ENCODE measurements at regions not wholly inside any gene's neighbourhood (a gene's known extent, or its start where the extent isn't known, plus 50 kb on each side); places are given as distances from the start of the nearest gene placed in this dataset.

- no peak for TF ChIP-seq CTCF (IDR thresholded peaks at IDR 0.05; ENCODE audit: low read depth, low read length)
- DNase-seq (ENCODE audit: low read depth in 2 of 2), result no peak
- no peak overlapping the region for H3K4me3 ChIP-seq (replicated peaks in 1 of 2; ENCODE audit: low read depth in 2 of 2, low read length in 2 of 2)
Observed at GRCh38 chr16:6165330-6165979, 1067.9 kb upstream of the EEF2KMT start.

GRCh38 chr16:6160871-6161270, 1063.3 kb upstream of the EEF2KMT start:
- DNase-seq (ENCODE audit: low read depth in 2 of 2), result no peak
- H3K4me3 ChIP-seq (replicated peaks in 1 of 2; ENCODE audit: low read depth in 2 of 2, low read length in 2 of 2), result no peak overlapping the region
- TF ChIP-seq CTCF (IDR thresholded peaks at IDR 0.05; ENCODE audit: low read depth, low read length), result no peak

GRCh38 chr16:6160303-6160702, 1062.7 kb upstream of the EEF2KMT start:
- H3K4me3 ChIP-seq (replicated peaks in 1 of 2; ENCODE audit: low read depth in 2 of 2, low read length in 2 of 2), result no peak overlapping the region
- no peak for DNase-seq (ENCODE audit: low read depth in 2 of 2)
- no peak for TF ChIP-seq CTCF (IDR thresholded peaks at IDR 0.05; ENCODE audit: low read depth, low read length)

GRCh38 chr16:6157806-6158205, 1060.2 kb upstream of the EEF2KMT start:
- DNase-seq (ENCODE audit: low read depth in 2 of 2), result no peak
- no peak overlapping the region for H3K4me3 ChIP-seq (replicated peaks in 1 of 2; ENCODE audit: low read depth in 2 of 2, low read length in 2 of 2)
- no peak for TF ChIP-seq CTCF (IDR thresholded peaks at IDR 0.05; ENCODE audit: low read depth, low read length)

GRCh38 chr16:6155271-6155670, 1057.7 kb upstream of the EEF2KMT start:
- TF ChIP-seq CTCF (IDR thresholded peaks at IDR 0.05; ENCODE audit: low read depth, low read length), result no peak
- H3K4me3 ChIP-seq (replicated peaks in 1 of 2; ENCODE audit: low read depth in 2 of 2, low read length in 2 of 2), result no peak overlapping the region
- no peak for DNase-seq (ENCODE audit: low read depth in 2 of 2)

GRCh38 chr16:6153901-6154300, 1056.3 kb upstream of the EEF2KMT start:
- no peak overlapping the region for H3K4me3 ChIP-seq (replicated peaks in 1 of 2; ENCODE audit: low read depth in 2 of 2, low read length in 2 of 2)
- no peak for DNase-seq (ENCODE audit: low read depth in 2 of 2)
- no peak for TF ChIP-seq CTCF (IDR thresholded peaks at IDR 0.05; ENCODE audit: low read depth, low read length)

- H3K4me3 ChIP-seq (replicated peaks in 1 of 2; ENCODE audit: low read depth in 2 of 2, low read length in 2 of 2), result no peak overlapping the region
- TF ChIP-seq CTCF (IDR thresholded peaks at IDR 0.05; ENCODE audit: low read depth, low read length), result no peak
- DNase-seq (ENCODE audit: low read depth in 2 of 2), result no peak
Observed at GRCh38 chr16:6149031-6149430, 1051.4 kb upstream of the EEF2KMT start.
